DND-41 (cell line): ENCODE measurements at regions not wholly inside any gene's neighbourhood (a gene's known extent, or its start where the extent isn't known, plus 50 kb on each side); places are given as distances from the start of the nearest gene placed in this dataset.

Source experiments
- ATAC-seq: fragments of 200-7000 bp; cut with Tn5 transposase; 3 replicates; pipeline ENCODE4 v1.9.1; 2021; ENCODE audit warnings: low read depth; ENCODE audit not compliant: insufficient read depth
- DNase-seq: peaks from one replicate; pipeline ENCODE4 v3.0.0-alpha.2; 2020
- H2AFZ ChIP-seq: 2 replicates; pipeline ENCODE4 v1.6.0; 2012; ENCODE audit warnings: low read depth, low read length
- H3K27ac ChIP-seq: 2 replicates; pipeline ENCODE4 v1.5.1; 2012; ENCODE audit warnings: low read length, inconsistent platforms
- H3K27me3 ChIP-seq: fragments of 200-600 bp; sonication (generic); 2 replicates; pipeline ENCODE4 v1.6.0; 2012; ENCODE audit warnings: low read length, mild to moderate bottlenecking, inconsistent platforms; ENCODE audit not compliant: insufficient read depth, poor library complexity
- H3K36me3 ChIP-seq: 2 replicates; pipeline ENCODE4 v1.5.1; 2012; ENCODE audit warnings: low read length, inconsistent platforms; ENCODE audit not compliant: insufficient read depth
- H3K4me1 ChIP-seq: 2 replicates; pipeline ENCODE4 v1.5.1; 2012; ENCODE audit warnings: mild to moderate bottlenecking, low read length; ENCODE audit not compliant: insufficient read depth
- H3K4me2 ChIP-seq: 2 replicates; pipeline ENCODE4 v1.6.0; 2012; ENCODE audit warnings: mild to moderate bottlenecking, moderate library complexity, low read length, inconsistent platforms; ENCODE audit not compliant: insufficient read depth
- H3K4me3 ChIP-seq, 2 experiments: fragments of 200-600 bp in 1 of 2; shearing (Covaris generic) in 1 of 2; 2 replicates each; pipeline ENCODE4 v1.5.1; 2012 to 2016; ENCODE audit warnings: inconsistent platforms in 2 of 2, low read length in 2 of 2, mild to moderate bottlenecking in 2 of 2, low read depth in 1 of 2, moderate library complexity in 1 of 2
- H3K79me2 ChIP-seq: 2 replicates; pipeline ENCODE4 v1.6.0; 2012; ENCODE audit warnings: low read length, inconsistent platforms; ENCODE audit not compliant: insufficient read depth
- H3K9ac ChIP-seq: 2 replicates; pipeline ENCODE4 v1.6.0; 2012; ENCODE audit warnings: low read depth, mild to moderate bottlenecking, inconsistent platforms, low read length, moderate library complexity
- H3K9me3 ChIP-seq: 2 replicates; pipeline ENCODE4 v1.5.1; 2012; ENCODE audit warnings: low read length, moderate library complexity, mild to moderate bottlenecking, inconsistent platforms; ENCODE audit not compliant: insufficient read depth, severe bottlenecking
- H4K20me1 ChIP-seq: 2 replicates; pipeline ENCODE4 v1.6.0; 2012; ENCODE audit warnings: low read length; ENCODE audit not compliant: insufficient read depth
- EZH2 ChIP-seq: IDR thresholded peaks from 3 replicates; pipeline ENCODE4 v1.6.1; 2012; ENCODE audit warnings: borderline replicate concordance, low read depth, mild to moderate bottlenecking, moderate library complexity, low read length, inconsistent platforms; ENCODE audit not compliant: severe bottlenecking
- TF ChIP-seq, protein P1 (sequence below): IDR thresholded peaks from 2 replicates; pipeline ENCODE4 v1.5.1; 2012; ENCODE audit warnings: borderline replicate concordance, low read length, moderate library complexity, mild to moderate bottlenecking; ENCODE audit not compliant: poor library complexity, severe bottlenecking; ENCODE audit errors: extremely low read depth

GRCh38 chr7:156074084-156074483 lies 261.8 kb upstream of the SHH start:
- Histone ChIP-seq H4K20me1 (no peaks in the 10 kb centered on the region), H2AFZ (no peak overlapping the region), H3K4me1 (no peaks in the 10 kb centered on the region), H3K27ac (no peak overlapping the region), H3K27me3 (no peaks in the 10 kb centered on the region), H3K4me2 (no peak overlapping the region), H3K9ac (no peak overlapping the region), H3K79me2 (no peaks in the 10 kb centered on the region), H3K9me3 (no peaks in the 10 kb centered on the region), H3K4me3 (no peak overlapping the region), H3K36me3 (no peaks in the 10 kb centered on the region)
- ATAC-seq (no peak), DNase-seq (no peak)
- no peak for TF ChIP-seq EZH2
- TF ChIP-seq, protein P1, sequence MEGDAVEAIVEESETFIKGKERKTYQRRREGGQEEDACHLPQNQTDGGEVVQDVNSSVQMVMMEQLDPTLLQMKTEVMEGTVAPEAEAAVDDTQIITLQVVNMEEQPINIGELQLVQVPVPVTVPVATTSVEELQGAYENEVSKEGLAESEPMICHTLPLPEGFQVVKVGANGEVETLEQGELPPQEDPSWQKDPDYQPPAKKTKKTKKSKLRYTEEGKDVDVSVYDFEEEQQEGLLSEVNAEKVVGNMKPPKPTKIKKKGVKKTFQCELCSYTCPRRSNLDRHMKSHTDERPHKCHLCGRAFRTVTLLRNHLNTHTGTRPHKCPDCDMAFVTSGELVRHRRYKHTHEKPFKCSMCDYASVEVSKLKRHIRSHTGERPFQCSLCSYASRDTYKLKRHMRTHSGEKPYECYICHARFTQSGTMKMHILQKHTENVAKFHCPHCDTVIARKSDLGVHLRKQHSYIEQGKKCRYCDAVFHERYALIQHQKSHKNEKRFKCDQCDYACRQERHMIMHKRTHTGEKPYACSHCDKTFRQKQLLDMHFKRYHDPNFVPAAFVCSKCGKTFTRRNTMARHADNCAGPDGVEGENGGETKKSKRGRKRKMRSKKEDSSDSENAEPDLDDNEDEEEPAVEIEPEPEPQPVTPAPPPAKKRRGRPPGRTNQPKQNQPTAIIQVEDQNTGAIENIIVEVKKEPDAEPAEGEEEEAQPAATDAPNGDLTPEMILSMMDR: no peak

DNA sequence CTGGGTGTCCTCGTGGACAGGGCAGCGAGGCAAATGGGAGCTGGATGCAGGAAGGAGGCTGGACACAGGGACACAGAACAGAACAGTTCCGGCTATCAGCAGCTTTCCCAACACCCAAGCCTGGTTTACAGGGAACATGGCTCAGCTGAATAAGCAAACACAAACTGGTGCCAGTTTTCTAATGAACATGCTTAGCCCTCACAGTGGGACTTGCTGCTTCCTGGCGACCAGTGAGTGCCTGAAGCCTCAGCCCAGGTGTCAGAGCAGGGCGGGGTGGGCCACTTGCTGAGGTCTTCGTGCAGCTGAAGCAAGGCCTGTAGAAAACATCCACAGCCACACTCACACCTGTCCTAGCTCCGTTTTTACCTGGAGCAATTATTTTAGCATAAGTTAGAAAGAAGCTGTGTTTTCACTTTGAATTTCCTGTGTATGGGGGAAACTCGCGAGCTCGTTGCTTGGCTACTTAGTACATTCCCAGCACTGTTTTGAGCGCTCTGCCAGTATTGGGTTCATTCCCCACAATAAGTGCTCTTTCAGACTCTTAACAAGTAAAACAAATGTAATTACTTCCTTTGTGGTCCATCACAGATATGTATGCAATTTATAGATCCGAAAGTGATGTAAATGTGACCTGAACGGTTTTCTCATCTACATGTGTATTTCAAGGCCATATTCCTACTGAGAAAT lies 261.2 kb upstream of the SHH start:
- H3K79me2 ChIP-seq: no peaks in the 10 kb centered on the region
- DNase-seq (no peak), ATAC-seq (no peak)
- no peak overlapping the region for H3K27ac ChIP-seq
- H3K9me3 ChIP-seq: no peaks in the 10 kb centered on the region
- TF ChIP-seq, protein P1: no peak
- no peak for TF ChIP-seq EZH2
- H3K4me3 ChIP-seq: no peak overlapping the region
- no peaks in the 10 kb centered on the region for H4K20me1 ChIP-seq
- no peaks in the 10 kb centered on the region for H3K36me3 ChIP-seq
- no peaks in the 10 kb centered on the region for H3K4me1 ChIP-seq
- H2AFZ ChIP-seq: no peak overlapping the region
- no peak overlapping the region for H3K4me2 ChIP-seq
- H3K27me3 ChIP-seq: peaks cover 4% of the 10 kb centered on the region
- no peak overlapping the region for H3K9ac ChIP-seq

GRCh38 chr7:156071612-156072011 lies 259.3 kb upstream of the SHH start:
- DNase-seq: no peak

More at GRCh38 chr7:156071612-156072011, 259.3 kb upstream of the SHH start:
- H3K4me2 ChIP-seq: no peak overlapping the region
- TF ChIP-seq EZH2: no peak
- TF ChIP-seq, protein P1: no peak
- no peak overlapping the region for H3K27ac ChIP-seq
- H2AFZ ChIP-seq: no peak overlapping the region
- peaks cover 4% of the 10 kb centered on the region for H3K27me3 ChIP-seq
- no peaks in the 10 kb centered on the region for H4K20me1 ChIP-seq
- H3K79me2 ChIP-seq: no peaks in the 10 kb centered on the region
- no peaks in the 10 kb centered on the region for H3K9me3 ChIP-seq
- H3K9ac ChIP-seq: no peak overlapping the region
- ATAC-seq: no peak
- H3K36me3 ChIP-seq: no peaks in the 10 kb centered on the region
- H3K4me3 ChIP-seq: no peak overlapping the region
- H3K4me1 ChIP-seq: no peaks in the 10 kb centered on the region
